Neural cell (in vitro differentiated cells): ENCODE measurements at regions not wholly inside any gene's neighbourhood (a gene's known extent, or its start where the extent isn't known, plus 50 kb on each side); places are given as distances from the start of the nearest gene placed in this dataset.

Experiments
- H2AFZ ChIP-seq: fragments of 200-600, 300-800 bp; sonication (generic), shearing (Covaris generic); 2 replicates; pipeline ENCODE4 v1.6.0; 2014; ENCODE audit warnings: low read depth, mild to moderate bottlenecking, antibody characterized with exemption, low read length, moderate library complexity
- H3F3A ChIP-seq: fragments of 200-600 bp; shearing (Covaris generic); 2 replicates; pipeline ENCODE4 v1.6.1; 2016; ENCODE audit warnings: mild to moderate bottlenecking, moderate library complexity, mixed read lengths, antibody characterized with exemption, low read length; ENCODE audit not compliant: insufficient read depth, poor library complexity, severe bottlenecking
- H3K27ac ChIP-seq: fragments of 200-600, 300-800 bp; sonication (generic), shearing (Covaris generic); 2 replicates; pipeline ENCODE4 v1.5.1; 2014; ENCODE audit warnings: mild to moderate bottlenecking, low read length, moderate library complexity
- H3K27me3 ChIP-seq: fragments of 300-800, 200-600 bp; sonication (generic), shearing (Covaris generic); 2 replicates; pipeline ENCODE4 v1.6.0; 2014; ENCODE audit warnings: mild to moderate bottlenecking, low read depth, low read length, moderate library complexity; ENCODE audit not compliant: insufficient read depth
- H3K36me3 ChIP-seq: fragments of 300-800, 200-600 bp; sonication (generic), shearing (Covaris generic); 2 replicates; pipeline ENCODE4 v1.5.1; 2014; ENCODE audit warnings: mild to moderate bottlenecking, antibody characterized with exemption, low read length, moderate library complexity; ENCODE audit not compliant: insufficient read depth
- H3K4me2 ChIP-seq: fragments of 300-800, 200-600 bp; sonication (generic), shearing (Covaris generic); 2 replicates; pipeline ENCODE4 v1.6.0; 2014; ENCODE audit warnings: mild to moderate bottlenecking, low read length
- H3K4me3 ChIP-seq: fragments of 300-800, 200-600 bp; sonication (generic), shearing (Covaris generic); 2 replicates; pipeline ENCODE4 v1.5.1; 2014; ENCODE audit warnings: mild to moderate bottlenecking, low read length, moderate library complexity
- H3K79me2 ChIP-seq: fragments of 200-600 bp; shearing (Covaris generic); replicated peaks from 2 replicates; pipeline ENCODE4 v1.6.0; 2014; ENCODE audit warnings: mild to moderate bottlenecking, low read length, moderate library complexity; ENCODE audit not compliant: insufficient read depth
- H3K9ac ChIP-seq: fragments of 300-800, 200-600 bp; sonication (generic), shearing (Covaris generic); 2 replicates; pipeline ENCODE4 v1.6.1; 2016; ENCODE audit warnings: mild to moderate bottlenecking, low read length, mixed read lengths
- H3K9me2 ChIP-seq: fragments of 200-600 bp; shearing (Covaris generic); 2 replicates; pipeline ENCODE4 v1.6.1; 2016; ENCODE audit warnings: mild to moderate bottlenecking, low read length, mixed read lengths; ENCODE audit not compliant: insufficient read depth
- H3K9me3 ChIP-seq: fragments of 200-600, 300-800 bp; sonication (generic), shearing (Covaris generic); 2 replicates; pipeline ENCODE4 v1.6.1; 2016; ENCODE audit warnings: mild to moderate bottlenecking, mixed run types, low read length, moderate library complexity, mixed read lengths
- H4K20me1 ChIP-seq: fragments of 200-600 bp; shearing (Covaris generic); 2 replicates; pipeline ENCODE4 v1.6.1; 2016; ENCODE audit warnings: mild to moderate bottlenecking, mixed run types; ENCODE audit not compliant: insufficient read depth
- EP300 ChIP-seq: fragments of 450-650 bp; conservative IDR thresholded peaks from 2 replicates; pipeline ENCODE4 v1.6.1; 2014; ENCODE audit warnings: antibody characterized with exemption, mild to moderate bottlenecking, moderate library complexity; ENCODE audit not compliant: poor library complexity, severe bottlenecking
- EZH2 ChIP-seq: fragments of 200-600, 300-800 bp; shearing (Covaris generic), sonication (generic); IDR thresholded peaks from 2 replicates; pipeline ENCODE4 v1.6.1; 2014; ENCODE audit warnings: antibody characterized with exemption, low read length, borderline replicate concordance, mild to moderate bottlenecking; ENCODE audit not compliant: insufficient read depth, poor library complexity, severe bottlenecking
- MXI1 ChIP-seq: fragments of 450-650 bp; conservative IDR thresholded peaks from 2 replicates; pipeline ENCODE4 v1.6.1; 2014; ENCODE audit warnings: antibody characterized with exemption, mild to moderate bottlenecking; ENCODE audit not compliant: poor library complexity, severe bottlenecking
- POLR2AphosphoS5 ChIP-seq: IDR thresholded peaks from 2 replicates; pipeline ENCODE4 v1.6.1; 2012
- RAD21 ChIP-seq: fragments of 450-650 bp; conservative IDR thresholded peaks from 2 replicates; pipeline ENCODE4 v1.6.1; 2014; ENCODE audit warnings: antibody characterized with exemption, mild to moderate bottlenecking, moderate library complexity
- SMC3 ChIP-seq: fragments of 450-650 bp; conservative IDR thresholded peaks from 2 replicates; pipeline ENCODE4 v1.6.1; 2014; ENCODE audit warnings: antibody characterized with exemption, mild to moderate bottlenecking, moderate library complexity; ENCODE audit not compliant: poor library complexity
- TAF1 ChIP-seq: IDR thresholded peaks from 2 replicates; pipeline ENCODE4 v1.6.1; 2012; ENCODE audit warnings: low read depth
- TF ChIP-seq, protein P1 (sequence below): IDR thresholded peaks from 2 replicates; pipeline ENCODE4 v1.6.1; 2012; ENCODE audit warnings: borderline replicate concordance
- TF ChIP-seq, protein P2 (sequence below): fragments of 450-650 bp; IDR thresholded peaks from 2 replicates; pipeline ENCODE4 v1.5.1; 2014; ENCODE audit warnings: antibody characterized with exemption, mild to moderate bottlenecking, moderate library complexity; ENCODE audit not compliant: poor library complexity, severe bottlenecking

- no peaks in the 10 kb centered on the region for H3K27me3 ChIP-seq
- H2AFZ ChIP-seq: no peak overlapping the region
- H3K27ac ChIP-seq: no peak overlapping the region
- no peaks in the 10 kb centered on the region for H3K9me2 ChIP-seq
- no peaks in the 10 kb centered on the region for H3F3A ChIP-seq
- TF ChIP-seq POLR2AphosphoS5 (no peak), SMC3 (no peak), RAD21 (no peak), TAF1 (no peak), MXI1 (no peak), EP300 (no peak), EZH2 (no peak)
- TF ChIP-seq, protein P1, sequence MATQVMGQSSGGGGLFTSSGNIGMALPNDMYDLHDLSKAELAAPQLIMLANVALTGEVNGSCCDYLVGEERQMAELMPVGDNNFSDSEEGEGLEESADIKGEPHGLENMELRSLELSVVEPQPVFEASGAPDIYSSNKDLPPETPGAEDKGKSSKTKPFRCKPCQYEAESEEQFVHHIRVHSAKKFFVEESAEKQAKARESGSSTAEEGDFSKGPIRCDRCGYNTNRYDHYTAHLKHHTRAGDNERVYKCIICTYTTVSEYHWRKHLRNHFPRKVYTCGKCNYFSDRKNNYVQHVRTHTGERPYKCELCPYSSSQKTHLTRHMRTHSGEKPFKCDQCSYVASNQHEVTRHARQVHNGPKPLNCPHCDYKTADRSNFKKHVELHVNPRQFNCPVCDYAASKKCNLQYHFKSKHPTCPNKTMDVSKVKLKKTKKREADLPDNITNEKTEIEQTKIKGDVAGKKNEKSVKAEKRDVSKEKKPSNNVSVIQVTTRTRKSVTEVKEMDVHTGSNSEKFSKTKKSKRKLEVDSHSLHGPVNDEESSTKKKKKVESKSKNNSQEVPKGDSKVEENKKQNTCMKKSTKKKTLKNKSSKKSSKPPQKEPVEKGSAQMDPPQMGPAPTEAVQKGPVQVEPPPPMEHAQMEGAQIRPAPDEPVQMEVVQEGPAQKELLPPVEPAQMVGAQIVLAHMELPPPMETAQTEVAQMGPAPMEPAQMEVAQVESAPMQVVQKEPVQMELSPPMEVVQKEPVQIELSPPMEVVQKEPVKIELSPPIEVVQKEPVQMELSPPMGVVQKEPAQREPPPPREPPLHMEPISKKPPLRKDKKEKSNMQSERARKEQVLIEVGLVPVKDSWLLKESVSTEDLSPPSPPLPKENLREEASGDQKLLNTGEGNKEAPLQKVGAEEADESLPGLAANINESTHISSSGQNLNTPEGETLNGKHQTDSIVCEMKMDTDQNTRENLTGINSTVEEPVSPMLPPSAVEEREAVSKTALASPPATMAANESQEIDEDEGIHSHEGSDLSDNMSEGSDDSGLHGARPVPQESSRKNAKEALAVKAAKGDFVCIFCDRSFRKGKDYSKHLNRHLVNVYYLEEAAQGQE: no peak
- TF ChIP-seq, protein P2, sequence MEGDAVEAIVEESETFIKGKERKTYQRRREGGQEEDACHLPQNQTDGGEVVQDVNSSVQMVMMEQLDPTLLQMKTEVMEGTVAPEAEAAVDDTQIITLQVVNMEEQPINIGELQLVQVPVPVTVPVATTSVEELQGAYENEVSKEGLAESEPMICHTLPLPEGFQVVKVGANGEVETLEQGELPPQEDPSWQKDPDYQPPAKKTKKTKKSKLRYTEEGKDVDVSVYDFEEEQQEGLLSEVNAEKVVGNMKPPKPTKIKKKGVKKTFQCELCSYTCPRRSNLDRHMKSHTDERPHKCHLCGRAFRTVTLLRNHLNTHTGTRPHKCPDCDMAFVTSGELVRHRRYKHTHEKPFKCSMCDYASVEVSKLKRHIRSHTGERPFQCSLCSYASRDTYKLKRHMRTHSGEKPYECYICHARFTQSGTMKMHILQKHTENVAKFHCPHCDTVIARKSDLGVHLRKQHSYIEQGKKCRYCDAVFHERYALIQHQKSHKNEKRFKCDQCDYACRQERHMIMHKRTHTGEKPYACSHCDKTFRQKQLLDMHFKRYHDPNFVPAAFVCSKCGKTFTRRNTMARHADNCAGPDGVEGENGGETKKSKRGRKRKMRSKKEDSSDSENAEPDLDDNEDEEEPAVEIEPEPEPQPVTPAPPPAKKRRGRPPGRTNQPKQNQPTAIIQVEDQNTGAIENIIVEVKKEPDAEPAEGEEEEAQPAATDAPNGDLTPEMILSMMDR: no peak
- H3K36me3 ChIP-seq: no peaks in the 10 kb centered on the region
- H3K9ac ChIP-seq: no peak overlapping the region
- H3K79me2 ChIP-seq: no peaks in the 10 kb centered on the region
- H3K9me3 ChIP-seq: no peaks in the 10 kb centered on the region
- H3K4me3 ChIP-seq: no peak overlapping the region
- H3K4me2 ChIP-seq: no peak overlapping the region
- H4K20me1 ChIP-seq: no peaks in the 10 kb centered on the region
These were observed 207.9 kb upstream of the FIGN start for GRCh38 chr2:163943403-163944346.

DNA sequence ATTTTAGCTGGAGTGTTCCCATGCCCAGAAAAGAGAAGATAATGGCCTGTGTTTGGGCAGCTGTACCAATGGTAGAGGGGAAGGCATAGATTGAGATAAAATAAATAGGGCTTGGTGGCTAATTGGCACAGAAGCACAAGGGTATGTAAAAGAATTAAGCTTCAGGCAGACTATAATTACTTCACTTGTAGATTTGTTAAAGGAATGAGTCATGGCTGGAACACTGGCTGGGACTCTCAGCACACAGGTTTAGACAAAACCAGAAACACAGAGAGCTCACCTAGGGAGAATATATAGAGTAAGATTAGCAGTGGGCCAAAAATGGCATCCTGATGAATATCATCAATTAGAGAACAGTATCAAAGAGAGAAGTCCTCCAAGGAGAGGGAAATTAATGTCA lies 198.3 kb upstream of the FIGN start:
- no peaks in the 10 kb centered on the region for H3K79me2 ChIP-seq
- no peak overlapping the region for H2AFZ ChIP-seq
- TF ChIP-seq RAD21: no peak
- no peak overlapping the region for H3K9ac ChIP-seq
- no peak overlapping the region for H3K4me2 ChIP-seq
- H3K9me3 ChIP-seq: no peaks in the 10 kb centered on the region
- H3K36me3 ChIP-seq: no peaks in the 10 kb centered on the region
- H3K9me2 ChIP-seq: no peaks in the 10 kb centered on the region
- no peaks in the 10 kb centered on the region for H4K20me1 ChIP-seq
- no peak overlapping the region for H3K4me3 ChIP-seq
- no peak overlapping the region for H3K27ac ChIP-seq
- H3F3A ChIP-seq: no peaks in the 10 kb centered on the region
- no peaks in the 10 kb centered on the region for H3K27me3 ChIP-seq
